Stomach (tissue), 4 donors: ENCODE measurements at regions not wholly inside any gene's neighbourhood (a gene's known extent, or its start where the extent isn't known, plus 50 kb on each side); places are given as distances from the start of the nearest gene placed in this dataset.

Experiments used
- POLR2A ChIP-seq, 4 donors: fragments of 450-650 bp; IDR thresholded peaks; one replicate each; pipeline ENCODE4 v1.6.1; 2016; ENCODE audit warnings: antibody characterized with exemption in 4 of 4, control low read depth in 2 of 4, mild to moderate bottlenecking in 1 of 4, moderate library complexity in 1 of 4
- TF ChIP-seq, protein P1 (sequence below), 7 experiments: fragments of 450-650 bp in 4 of 7; fragments of 200-600 bp in 3 of 7; sonication (generic) in 3 of 7; IDR thresholded peaks; one replicate each; pipeline ENCODE4 v1.5.1; 2016 to 2019; ENCODE audit warnings: antibody characterized with exemption in 7 of 7, control low read depth in 2 of 7, mild to moderate bottlenecking in 1 of 7

DNA sequence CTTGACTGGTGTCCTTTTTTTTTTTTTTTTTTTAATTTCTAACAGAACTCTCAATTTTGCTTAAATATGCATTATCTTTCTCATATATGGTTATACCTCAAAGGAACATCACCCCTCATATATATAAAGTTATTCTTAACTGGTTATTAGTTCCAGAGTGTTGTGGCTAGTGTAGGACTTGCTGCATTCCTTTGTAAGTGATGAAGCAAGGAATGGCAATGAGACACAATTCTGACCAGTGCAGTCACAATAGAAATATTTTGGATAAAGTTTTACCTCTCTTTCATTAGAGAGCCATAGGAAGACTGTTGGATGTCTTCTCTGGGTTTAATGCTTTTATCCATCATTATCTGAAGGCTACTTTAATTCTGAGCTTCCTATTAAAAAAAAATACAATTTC lies 75.5 kb upstream of the CBLB start:
- TF ChIP-seq, protein P1, sequence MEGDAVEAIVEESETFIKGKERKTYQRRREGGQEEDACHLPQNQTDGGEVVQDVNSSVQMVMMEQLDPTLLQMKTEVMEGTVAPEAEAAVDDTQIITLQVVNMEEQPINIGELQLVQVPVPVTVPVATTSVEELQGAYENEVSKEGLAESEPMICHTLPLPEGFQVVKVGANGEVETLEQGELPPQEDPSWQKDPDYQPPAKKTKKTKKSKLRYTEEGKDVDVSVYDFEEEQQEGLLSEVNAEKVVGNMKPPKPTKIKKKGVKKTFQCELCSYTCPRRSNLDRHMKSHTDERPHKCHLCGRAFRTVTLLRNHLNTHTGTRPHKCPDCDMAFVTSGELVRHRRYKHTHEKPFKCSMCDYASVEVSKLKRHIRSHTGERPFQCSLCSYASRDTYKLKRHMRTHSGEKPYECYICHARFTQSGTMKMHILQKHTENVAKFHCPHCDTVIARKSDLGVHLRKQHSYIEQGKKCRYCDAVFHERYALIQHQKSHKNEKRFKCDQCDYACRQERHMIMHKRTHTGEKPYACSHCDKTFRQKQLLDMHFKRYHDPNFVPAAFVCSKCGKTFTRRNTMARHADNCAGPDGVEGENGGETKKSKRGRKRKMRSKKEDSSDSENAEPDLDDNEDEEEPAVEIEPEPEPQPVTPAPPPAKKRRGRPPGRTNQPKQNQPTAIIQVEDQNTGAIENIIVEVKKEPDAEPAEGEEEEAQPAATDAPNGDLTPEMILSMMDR (IDR thresholded peaks at IDR 0.05) = no peak
- no peak for TF ChIP-seq POLR2A (IDR thresholded peaks at IDR 0.05)
